ENCODE measurements at regions not wholly inside any gene's neighbourhood (a gene's known extent, or its start where the extent isn't known, plus 50 kb on each side); places are given as distances from the start of the nearest gene placed in this dataset.

DNA sequence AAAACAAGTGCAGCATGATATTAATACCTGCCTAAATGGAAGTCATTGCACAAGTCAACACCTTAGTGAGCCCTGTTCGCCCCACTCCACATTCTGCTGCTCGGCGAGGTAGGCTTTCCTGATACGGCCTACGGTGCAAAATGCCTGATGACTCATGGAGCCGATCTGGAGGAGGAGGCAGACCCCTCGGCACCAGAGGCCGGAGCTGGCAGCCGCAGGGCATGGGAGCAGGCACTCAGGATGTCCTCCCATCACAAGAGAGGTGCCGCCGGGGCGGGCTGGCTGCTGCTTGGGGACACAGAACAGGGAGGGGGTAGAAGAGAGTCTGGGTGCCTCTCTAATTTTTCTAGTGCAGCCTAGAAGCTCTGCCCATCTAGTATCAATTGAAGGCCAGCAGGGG is 418.5 kb upstream of the MGMT start:
- H3K9me3 ChIP-seq (ENCODE audit: insufficient read depth, low read length, severe bottlenecking) = no peaks in the 10 kb centered on the region
- H3K4me2 ChIP-seq (ENCODE audit: insufficient read depth, low read length) = no peak overlapping the region
- H3K79me2 ChIP-seq (ENCODE audit: insufficient read depth, low read length) = no peaks in the 10 kb centered on the region
- TF ChIP-seq, protein P1, sequence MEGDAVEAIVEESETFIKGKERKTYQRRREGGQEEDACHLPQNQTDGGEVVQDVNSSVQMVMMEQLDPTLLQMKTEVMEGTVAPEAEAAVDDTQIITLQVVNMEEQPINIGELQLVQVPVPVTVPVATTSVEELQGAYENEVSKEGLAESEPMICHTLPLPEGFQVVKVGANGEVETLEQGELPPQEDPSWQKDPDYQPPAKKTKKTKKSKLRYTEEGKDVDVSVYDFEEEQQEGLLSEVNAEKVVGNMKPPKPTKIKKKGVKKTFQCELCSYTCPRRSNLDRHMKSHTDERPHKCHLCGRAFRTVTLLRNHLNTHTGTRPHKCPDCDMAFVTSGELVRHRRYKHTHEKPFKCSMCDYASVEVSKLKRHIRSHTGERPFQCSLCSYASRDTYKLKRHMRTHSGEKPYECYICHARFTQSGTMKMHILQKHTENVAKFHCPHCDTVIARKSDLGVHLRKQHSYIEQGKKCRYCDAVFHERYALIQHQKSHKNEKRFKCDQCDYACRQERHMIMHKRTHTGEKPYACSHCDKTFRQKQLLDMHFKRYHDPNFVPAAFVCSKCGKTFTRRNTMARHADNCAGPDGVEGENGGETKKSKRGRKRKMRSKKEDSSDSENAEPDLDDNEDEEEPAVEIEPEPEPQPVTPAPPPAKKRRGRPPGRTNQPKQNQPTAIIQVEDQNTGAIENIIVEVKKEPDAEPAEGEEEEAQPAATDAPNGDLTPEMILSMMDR (IDR thresholded peaks at IDR 0.05; ENCODE audit: borderline replicate concordance, extremely low read depth, low read length, poor library complexity, severe bottlenecking) = no peak
- TF ChIP-seq EZH2 (IDR thresholded peaks at IDR 0.05; ENCODE audit: borderline replicate concordance, low read depth, low read length, severe bottlenecking) = no peak
- no peak for ATAC-seq (ENCODE audit: insufficient read depth, low read depth)
- H3K4me1 ChIP-seq (ENCODE audit: insufficient read depth, low read length) = peaks cover 4% of the 10 kb centered on the region
- no peak overlapping the region for H3K9ac ChIP-seq (ENCODE audit: low read depth, low read length)
- no peak overlapping the region for H3K4me3 ChIP-seq (ENCODE audit: low read depth in 1 of 2, low read length in 2 of 2)
- no peaks in the 10 kb centered on the region for H3K36me3 ChIP-seq (ENCODE audit: insufficient read depth, low read length)
- H4K20me1 ChIP-seq (ENCODE audit: insufficient read depth, low read length) = no peaks in the 10 kb centered on the region
- no peak overlapping the region for H3K27ac ChIP-seq (ENCODE audit: low read length)
- DNase-seq = no peak
- H2AFZ ChIP-seq (ENCODE audit: low read depth, low read length) = no peak overlapping the region
- H3K27me3 ChIP-seq (ENCODE audit: insufficient read depth, low read length, poor library complexity) = no peaks in the 10 kb centered on the region

DNA sequence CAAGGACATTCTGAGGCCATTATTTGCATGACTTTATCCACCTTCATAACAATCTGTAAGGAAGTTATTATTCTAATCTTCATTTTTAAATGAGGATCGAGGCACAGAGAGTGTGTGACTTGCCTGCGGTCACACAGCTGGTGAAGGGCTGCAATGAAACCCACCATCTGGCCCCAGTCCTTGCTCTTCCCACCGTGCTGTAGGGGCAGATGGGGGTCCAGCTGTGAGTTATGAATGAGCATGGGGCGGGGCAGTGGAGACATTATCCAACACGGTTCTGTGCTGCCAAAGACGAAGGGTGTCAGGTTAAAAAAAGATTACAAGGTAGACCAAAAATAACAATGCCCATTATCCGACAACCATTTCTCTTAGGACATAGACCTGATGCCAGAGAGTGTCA is 417.5 kb upstream of the MGMT start:
- no peak for ATAC-seq (ENCODE audit: insufficient read depth, low read depth)
- Histone ChIP-seq H2AFZ (ENCODE audit: low read depth, low read length) (no peak overlapping the region), H3K4me2 (ENCODE audit: insufficient read depth, low read length) (no peak overlapping the region), H4K20me1 (ENCODE audit: insufficient read depth, low read length) (no peaks in the 10 kb centered on the region), H3K36me3 (ENCODE audit: insufficient read depth, low read length) (no peaks in the 10 kb centered on the region), H3K27ac (ENCODE audit: low read length) (no peak overlapping the region), H3K27me3 (ENCODE audit: insufficient read depth, low read length, poor library complexity) (no peaks in the 10 kb centered on the region), H3K79me2 (ENCODE audit: insufficient read depth, low read length) (no peaks in the 10 kb centered on the region), H3K4me1 (ENCODE audit: insufficient read depth, low read length) (peaks cover 10% of the 10 kb centered on the region), H3K9ac (ENCODE audit: low read depth, low read length) (no peak overlapping the region), H3K4me3 (ENCODE audit: low read depth in 1 of 2, low read length in 2 of 2) (no peak overlapping the region), H3K9me3 (ENCODE audit: insufficient read depth, low read length, severe bottlenecking) (no peaks in the 10 kb centered on the region)
- TF ChIP-seq EZH2 (IDR thresholded peaks at IDR 0.05; ENCODE audit: borderline replicate concordance, low read depth, low read length, severe bottlenecking) = no peak
- TF ChIP-seq, protein P1 (IDR thresholded peaks at IDR 0.05; ENCODE audit: borderline replicate concordance, extremely low read depth, low read length, poor library complexity, severe bottlenecking) = no peak
- DNase-seq = no peak

DNA sequence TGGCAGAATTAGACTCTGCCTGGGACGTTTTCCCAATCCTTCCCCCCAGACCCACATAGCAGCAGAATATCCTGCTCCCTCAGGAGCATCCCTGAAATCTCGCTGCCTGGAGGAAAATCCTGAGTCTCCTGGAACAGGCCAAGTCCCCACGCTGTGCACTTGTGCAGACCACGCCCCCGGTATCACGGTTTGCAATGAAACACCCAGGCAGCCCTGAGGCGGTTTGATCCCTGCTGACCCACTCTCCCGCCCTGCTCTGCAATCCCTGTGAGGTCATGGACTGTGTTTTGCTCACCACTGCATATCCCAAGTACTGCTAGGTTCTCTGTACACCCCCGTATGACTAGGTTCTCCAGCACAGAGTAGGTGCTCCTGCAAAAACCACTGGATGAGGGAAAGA is 411.8 kb upstream of the MGMT start:
- Histone ChIP-seq H3K79me2 (ENCODE audit: insufficient read depth, low read length) (no peaks in the 10 kb centered on the region), H3K27me3 (ENCODE audit: insufficient read depth, low read length, poor library complexity) (no peaks in the 10 kb centered on the region), H3K9ac (ENCODE audit: low read depth, low read length) (no peak overlapping the region), H3K4me3 (ENCODE audit: low read depth in 1 of 2, low read length in 2 of 2) (no peak overlapping the region), H3K4me2 (ENCODE audit: insufficient read depth, low read length) (no peak overlapping the region), H3K27ac (ENCODE audit: low read length) (no peak overlapping the region), H3K4me1 (ENCODE audit: insufficient read depth, low read length) (peaks cover 55% of the 10 kb centered on the region), H3K9me3 (ENCODE audit: insufficient read depth, low read length, severe bottlenecking) (no peaks in the 10 kb centered on the region), H4K20me1 (ENCODE audit: insufficient read depth, low read length) (no peaks in the 10 kb centered on the region), H3K36me3 (ENCODE audit: insufficient read depth, low read length) (no peaks in the 10 kb centered on the region), H2AFZ (ENCODE audit: low read depth, low read length) (no peak overlapping the region)
- TF ChIP-seq EZH2 (IDR thresholded peaks at IDR 0.05; ENCODE audit: borderline replicate concordance, low read depth, low read length, severe bottlenecking) = no peak
- TF ChIP-seq, protein P1 (IDR thresholded peaks at IDR 0.05; ENCODE audit: borderline replicate concordance, extremely low read depth, low read length, poor library complexity, severe bottlenecking) = no peak
- ATAC-seq (ENCODE audit: insufficient read depth, low read depth) (no peak), DNase-seq (no peak)

DNA sequence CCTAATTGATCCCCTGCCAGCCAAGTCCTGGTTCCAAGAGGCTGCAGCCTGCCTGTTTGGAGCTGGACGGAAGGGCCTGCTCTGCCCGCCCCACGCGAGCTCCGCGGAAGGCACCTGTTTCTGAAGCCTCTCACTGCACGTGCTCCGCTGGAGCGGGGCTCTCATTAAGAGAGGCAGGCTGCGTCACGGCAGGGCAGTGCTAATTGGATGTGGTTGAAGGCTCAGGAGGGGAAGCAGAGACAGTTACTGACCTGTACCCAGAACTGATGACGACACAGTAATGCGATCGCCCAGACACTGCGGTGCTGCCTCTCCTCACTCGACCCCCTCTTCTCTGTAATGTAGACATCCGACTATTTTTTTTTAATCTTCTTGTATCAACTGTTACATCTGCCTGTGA is 411.1 kb upstream of the MGMT start:
- ATAC-seq (ENCODE audit: insufficient read depth, low read depth) (no peak), DNase-seq (no peak)
- no peaks in the 10 kb centered on the region for H3K27me3 ChIP-seq (ENCODE audit: insufficient read depth, low read length, poor library complexity)
- H3K4me3 ChIP-seq (ENCODE audit: low read depth in 1 of 2, low read length in 2 of 2) = no peak overlapping the region
- no peak for TF ChIP-seq EZH2 (IDR thresholded peaks at IDR 0.05; ENCODE audit: borderline replicate concordance, low read depth, low read length, severe bottlenecking)
- TF ChIP-seq, protein P1 (IDR thresholded peaks at IDR 0.05; ENCODE audit: borderline replicate concordance, extremely low read depth, low read length, poor library complexity, severe bottlenecking) = no peak
- H4K20me1 ChIP-seq (ENCODE audit: insufficient read depth, low read length) = no peaks in the 10 kb centered on the region
- H3K4me1 ChIP-seq (ENCODE audit: insufficient read depth, low read length) = peaks cover 55% of the 10 kb centered on the region
- no peak overlapping the region for H3K4me2 ChIP-seq (ENCODE audit: insufficient read depth, low read length)
- no peaks in the 10 kb centered on the region for H3K9me3 ChIP-seq (ENCODE audit: insufficient read depth, low read length, severe bottlenecking)
- no peaks in the 10 kb centered on the region for H3K36me3 ChIP-seq (ENCODE audit: insufficient read depth, low read length)
- H3K9ac ChIP-seq (ENCODE audit: low read depth, low read length) = no peak overlapping the region
- H3K27ac ChIP-seq (ENCODE audit: low read length) = no peak overlapping the region
- H3K79me2 ChIP-seq (ENCODE audit: insufficient read depth, low read length) = no peaks in the 10 kb centered on the region
- H2AFZ ChIP-seq (ENCODE audit: low read depth, low read length) = no peak overlapping the region
